HepG2 (cell line): ENCODE measurements at regions not wholly inside any gene's neighbourhood (a gene's known extent, or its start where the extent isn't known, plus 50 kb on each side); places are given as distances from the start of the nearest gene placed in this dataset.

Experiments used
- ATAC-seq: fragments of 200-7000 bp; cut with Tn5 transposase; 3 replicates; pipeline ENCODE4 v1.9.1; 2020; ENCODE audit warnings: mild to moderate bottlenecking, moderate library complexity
- BruUV-seq: library from RNA; stranded (reverse); fragments of 400-500 nt; replicated peaks from 2 replicates; lab custom pipeline; 2021; lab: Mats Ljungman, UMichigan
- CTCF ChIA-PET: fragments of 300-600 bp; formaldehyde crosslinking; extraction: SDS; loops from one replicate; lab custom pipeline; 2021; ENCODE audit warnings: low total read pairs, inconsistent platforms, low intra/inter-chr PET ratio; lab: Yijun Ruan, JAX
- POLR2A ChIA-PET: fragments of 350-600 bp; sonication (Branson Sonifier 250); formaldehyde crosslinking; loops from one replicate; lab custom pipeline; 2020; ENCODE audit warnings: antibody characterized with exemption, inconsistent platforms; lab: Yijun Ruan, JAX
- DNase-seq: peaks from one replicate; pipeline ENCODE4 v3.0.0-alpha.2; 2015; ENCODE audit warnings: low spot score
- FAIRE-seq: peaks from 3 replicates; lab custom pipeline; 2011; peaks lifted over from hg19 to GRCh38; lab: Jason Lieb, UNC
- H2AFZ ChIP-seq: one replicate; pipeline ENCODE4 v1.6.1; 2011; ENCODE audit warnings: low read length, inconsistent platforms
- H3K27ac ChIP-seq: fragments of 300-600 bp; 3 replicates; pipeline ENCODE4 v1.8.0; 2011; ENCODE audit warnings: mixed run types, mild to moderate bottlenecking, mixed read lengths, low read length, inconsistent platforms; ENCODE audit not compliant: insufficient read depth; ENCODE audit errors: extremely low read length
- H3K27me3 ChIP-seq, 2 experiments: fragments of 200-600 bp in 1 of 2; 2 replicates in 1 of 2; 3 replicates in 1 of 2; pipeline versions ENCODE4 v1.6.0 to v1.8.0; 2011; ENCODE audit warnings: low read length in 2 of 2, mild to moderate bottlenecking in 2 of 2, moderate library complexity in 2 of 2, inconsistent platforms in 1 of 2; ENCODE audit not compliant: insufficient read depth in 2 of 2, control insufficient read depth in 1 of 2
- H3K36me3 ChIP-seq, 2 experiments: fragments of 200-600 bp in 1 of 2; replicated peaks in 1 of 2; 2 replicates in 1 of 2; 3 replicates in 1 of 2; pipeline versions ENCODE4 v1.5.1 to v1.8.0; 2011; ENCODE audit warnings: low read length in 2 of 2, inconsistent platforms in 1 of 2; ENCODE audit not compliant: insufficient read depth in 2 of 2, control insufficient read depth in 1 of 2
- H3K4me1 ChIP-seq: 2 replicates; pipeline ENCODE4 v1.5.1; 2012; ENCODE audit warnings: low read length, inconsistent platforms; ENCODE audit not compliant: insufficient read depth
- H3K4me2 ChIP-seq: 2 replicates; pipeline ENCODE4 v1.6.0; 2011; ENCODE audit warnings: low read depth, low read length, inconsistent platforms
- H3K4me3 ChIP-seq, 3 experiments: fragments of 200-600 bp in 1 of 3; sonication (generic), shearing (Covaris generic) in 1 of 3; replicated peaks in 1 of 3; 2 replicates each; pipeline ENCODE4 v1.5.1; 2011 to 2016; ENCODE audit warnings: low read length in 3 of 3, inconsistent platforms in 2 of 3, low read depth in 2 of 3, mild to moderate bottlenecking in 2 of 3, control low read depth in 1 of 3, mixed read lengths in 1 of 3; ENCODE audit not compliant: insufficient read depth in 1 of 3
- H3K79me2 ChIP-seq: one replicate; pipeline ENCODE4 v1.6.1; 2011; ENCODE audit warnings: low read length, inconsistent platforms; ENCODE audit not compliant: insufficient read depth
- H3K9ac ChIP-seq: 2 replicates; pipeline ENCODE4 v1.6.0; 2011; ENCODE audit warnings: mild to moderate bottlenecking, low read depth, low read length, inconsistent platforms; ENCODE audit not compliant: insufficient read depth
- H3K9me3 ChIP-seq: 2 replicates; pipeline ENCODE4 v1.5.1; 2012; ENCODE audit warnings: mild to moderate bottlenecking, low read length
- H4K20me1 ChIP-seq: 2 replicates; pipeline ENCODE4 v1.6.0; 2011; ENCODE audit warnings: inconsistent platforms, mild to moderate bottlenecking, low read length, moderate library complexity; ENCODE audit not compliant: insufficient read depth
- ARHGAP35 ChIP-seq: sonication (generic); formaldehyde crosslinking; IDR thresholded peaks from 2 replicates; pipeline ENCODE4 v1.9.0; 2022; ENCODE audit warnings: mild to moderate bottlenecking, inconsistent platforms, moderate library complexity, missing genetic modification reagents, borderline replicate concordance
- ATF7-NPFF ChIP-seq: sonication (generic); formaldehyde crosslinking; IDR thresholded peaks from 2 replicates; pipeline ENCODE4 v1.8.1; 2023; ENCODE audit warnings: mild to moderate bottlenecking, low read depth, missing genetic modification reagents, moderate library complexity
- CEBPB ChIP-seq: IDR thresholded peaks from 2 replicates; pipeline ENCODE4 v1.6.1; 2011; ENCODE audit warnings: low read depth, low read length, improper control_type of control experiment, borderline replicate concordance
- GTF2F1 ChIP-seq: fragments of 150-350 bp; IDR thresholded peaks from 2 replicates; pipeline ENCODE4 v1.6.1; 2014; ENCODE audit warnings: low read length
- HDAC2 ChIP-seq: sonication (generic); formaldehyde crosslinking; IDR thresholded peaks from 2 replicates; pipeline ENCODE4 v1.4.0; 2020; ENCODE audit warnings: missing genetic modification reagents
- HNRNPH1 ChIP-seq: fragments of 200-400 bp; formaldehyde crosslinking; optimal IDR thresholded peaks from 2 replicates; pipeline ENCODE3; 2017; ENCODE audit warnings: mild to moderate bottlenecking, low read depth, low read length
- KLF16 ChIP-seq, 2 experiments: sonication (generic) in 1 of 2; formaldehyde crosslinking in 1 of 2; IDR thresholded peaks; 2 replicates each; pipeline versions ENCODE4 v1.6.1 to v1.8.0; 2016 to 2023; ENCODE audit warnings: missing genetic modification reagents in 2 of 2, missing compliant biosample characterization in 1 of 2
- NFIB ChIP-seq: sonication (generic); formaldehyde crosslinking; IDR thresholded peaks from 2 replicates; pipeline ENCODE4 v1.9.0; 2021; ENCODE audit warnings: missing genetic modification reagents, mild to moderate bottlenecking, borderline replicate concordance
- NFKB2 ChIP-seq: sonication (generic); formaldehyde crosslinking; IDR thresholded peaks from 2 replicates; pipeline ENCODE4 v1.4.0; 2020; ENCODE audit warnings: missing genetic modification reagents, borderline replicate concordance
- PLRG1 ChIP-seq: fragments of 450-650 bp; conservative IDR thresholded peaks from 2 replicates; pipeline ENCODE4 v1.6.1; 2016
- SP4 ChIP-seq: sonication (generic); formaldehyde crosslinking; IDR thresholded peaks from 2 replicates; pipeline ENCODE4 v1.8.1; 2023; ENCODE audit warnings: mild to moderate bottlenecking, missing genetic modification reagents
- SP5 ChIP-seq: IDR thresholded peaks from 2 replicates; pipeline ENCODE4 v1.6.1; 2016; ENCODE audit warnings: low read depth, borderline replicate concordance
- ZBTB7A ChIP-seq: sonication (generic); formaldehyde crosslinking; IDR thresholded peaks from 2 replicates; pipeline ENCODE4 v1.8.0; 2022; ENCODE audit warnings: mild to moderate bottlenecking, missing genetic modification reagents
- ZNF468 ChIP-seq: sonication (generic); formaldehyde crosslinking; IDR thresholded peaks from 2 replicates; pipeline ENCODE4 v1.8.0; 2022; ENCODE audit warnings: mild to moderate bottlenecking, moderate library complexity, missing genetic modification reagents
- ZSCAN9 ChIP-seq: IDR thresholded peaks from 2 replicates; pipeline ENCODE4 v1.6.1; 2016; ENCODE audit warnings: borderline replicate concordance
- WGBS: methylation state at CpG from one replicate; pipeline ENCODE4 v1.1.6; 2017; ENCODE audit warnings: low lambda C conversion rate; 5-methylcytosine and 5-hydroxymethylcytosine counted together
- in situ Hi-C: cut with HindIII; loops from 2 replicates; pipeline ENCODE4 v1.10.0; 2017; ENCODE audit warnings: low pct_unique_long_range_greater_than_20kb; ENCODE audit not compliant: extremely low pct_ligation_motif_present
- intact Hi-C: fragments of 100-400 bp; cut with micrococcal nuclease; formaldehyde crosslinking; loops from one replicate; pipeline ENCODE4 v1.10.0; 2022; ENCODE audit not compliant: unreplicated experiment
- TF ChIP-seq, protein P1 (sequence below): sonication (generic); formaldehyde crosslinking; IDR thresholded peaks from 2 replicates; pipeline ENCODE4 v1.4.0; 2020; ENCODE audit warnings: low read depth, mild to moderate bottlenecking, missing genetic modification reagents
- TF ChIP-seq, protein P2 (sequence below): sonication (generic); formaldehyde crosslinking; IDR thresholded peaks from 2 replicates; pipeline ENCODE4 v1.5.0; 2020; ENCODE audit warnings: missing genetic modification reagents, mild to moderate bottlenecking, borderline replicate concordance
- TF ChIP-seq, protein P3 (sequence below): IDR thresholded peaks from 2 replicates; pipeline ENCODE4 v1.6.1; 2016; ENCODE audit warnings: low read depth

DNA sequence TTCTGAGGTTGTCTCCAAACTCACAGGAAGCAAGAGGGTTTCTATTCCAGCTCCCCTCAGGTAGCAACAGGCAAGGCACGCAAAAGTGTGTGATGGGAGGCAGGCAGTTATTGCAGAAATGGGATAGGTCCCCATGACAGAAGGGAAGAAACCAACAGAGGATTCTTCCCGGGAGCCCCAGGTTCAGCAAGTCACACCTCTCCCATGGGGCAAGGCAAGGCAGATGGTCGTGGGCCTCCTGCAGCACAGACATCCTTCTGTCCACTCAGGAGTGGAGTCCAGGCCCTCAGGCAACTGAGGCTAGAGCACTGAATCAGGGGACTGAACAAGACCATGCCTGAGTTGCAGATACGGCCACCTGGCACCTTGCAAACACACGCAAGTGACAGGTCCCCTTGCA lies 424.9 kb upstream of the IRX4 start (continued):
- TF ChIP-seq KLF16 (CRISPR knock-in tag; IDR thresholded peaks at IDR 0.05): no peak
- no peak for TF ChIP-seq ARHGAP35 (CRISPR knock-in tag)
- TF ChIP-seq NFIB (CRISPR knock-in tag): no peak
- no peak for TF ChIP-seq SP5 (CRISPR knock-in tag)
- TF ChIP-seq ZSCAN9 (CRISPR knock-in tag): no peak
- TF ChIP-seq PLRG1: no peak
- no peak for TF ChIP-seq SP4 (CRISPR knock-in tag)

DNA sequence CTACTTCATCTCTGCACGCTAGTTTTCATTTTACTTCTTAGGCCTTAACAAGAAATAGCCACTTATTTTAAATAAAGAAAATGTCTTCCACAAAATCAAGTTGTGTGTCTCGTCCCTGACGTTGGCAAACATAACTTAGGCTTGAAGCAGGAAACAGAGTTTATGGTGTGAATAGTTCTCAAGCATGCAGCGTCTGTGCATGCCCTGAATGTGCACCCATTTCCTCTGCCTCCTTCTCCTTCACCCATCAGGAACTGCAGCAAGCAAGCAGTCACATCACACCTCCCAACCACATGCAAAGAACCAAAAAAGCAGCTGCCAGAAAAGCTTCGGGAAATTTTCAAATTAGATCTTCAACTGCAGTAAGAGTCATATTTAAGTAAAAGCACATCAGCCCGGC lies 424.0 kb upstream of the IRX4 start:
- intact Hi-C loops: no loop called here
- no peaks in the 10 kb centered on the region for H3K36me3 ChIP-seq
- H3K9me3 ChIP-seq: no peaks in the 10 kb centered on the region
- no peak overlapping the region for H2AFZ ChIP-seq
- no peak overlapping the region for H3K9ac ChIP-seq
- H3K4me3 ChIP-seq: no peak overlapping the region
- no peaks in the 10 kb centered on the region for H3K79me2 ChIP-seq
- WGBS: 6% methylated on average over 6 of the region's 6 CpGs
- BruUV-seq: no TSS peak
- no peak overlapping the region for H3K4me2 ChIP-seq
- no peak overlapping the region for H3K27ac ChIP-seq
- in situ Hi-C loops: no loop called here
- H4K20me1 ChIP-seq: no peaks in the 10 kb centered on the region
- no peak for DNase-seq
- TF ChIP-seq HDAC2 (CRISPR knock-in tag) (no peak), ATF7-NPFF (no peak), ZNF468 (CRISPR knock-in tag) (no peak), GTF2F1 (no peak), NFKB2 (CRISPR knock-in tag) (no peak), ZBTB7A (CRISPR knock-in tag) (no peak), HNRNPH1 (no peak), CEBPB (no peak)
- TF ChIP-seq, protein P1, sequence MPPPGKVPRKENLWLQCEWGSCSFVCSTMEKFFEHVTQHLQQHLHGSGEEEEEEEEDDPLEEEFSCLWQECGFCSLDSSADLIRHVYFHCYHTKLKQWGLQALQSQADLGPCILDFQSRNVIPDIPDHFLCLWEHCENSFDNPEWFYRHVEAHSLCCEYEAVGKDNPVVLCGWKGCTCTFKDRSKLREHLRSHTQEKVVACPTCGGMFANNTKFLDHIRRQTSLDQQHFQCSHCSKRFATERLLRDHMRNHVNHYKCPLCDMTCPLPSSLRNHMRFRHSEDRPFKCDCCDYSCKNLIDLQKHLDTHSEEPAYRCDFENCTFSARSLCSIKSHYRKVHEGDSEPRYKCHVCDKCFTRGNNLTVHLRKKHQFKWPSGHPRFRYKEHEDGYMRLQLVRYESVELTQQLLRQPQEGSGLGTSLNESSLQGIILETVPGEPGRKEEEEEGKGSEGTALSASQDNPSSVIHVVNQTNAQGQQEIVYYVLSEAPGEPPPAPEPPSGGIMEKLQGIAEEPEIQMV: no peak
- TF ChIP-seq, protein P2, sequence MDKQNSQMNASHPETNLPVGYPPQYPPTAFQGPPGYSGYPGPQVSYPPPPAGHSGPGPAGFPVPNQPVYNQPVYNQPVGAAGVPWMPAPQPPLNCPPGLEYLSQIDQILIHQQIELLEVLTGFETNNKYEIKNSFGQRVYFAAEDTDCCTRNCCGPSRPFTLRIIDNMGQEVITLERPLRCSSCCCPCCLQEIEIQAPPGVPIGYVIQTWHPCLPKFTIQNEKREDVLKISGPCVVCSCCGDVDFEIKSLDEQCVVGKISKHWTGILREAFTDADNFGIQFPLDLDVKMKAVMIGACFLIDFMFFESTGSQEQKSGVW (CRISPR knock-in tag): no peak
- TF ChIP-seq, protein P3, sequence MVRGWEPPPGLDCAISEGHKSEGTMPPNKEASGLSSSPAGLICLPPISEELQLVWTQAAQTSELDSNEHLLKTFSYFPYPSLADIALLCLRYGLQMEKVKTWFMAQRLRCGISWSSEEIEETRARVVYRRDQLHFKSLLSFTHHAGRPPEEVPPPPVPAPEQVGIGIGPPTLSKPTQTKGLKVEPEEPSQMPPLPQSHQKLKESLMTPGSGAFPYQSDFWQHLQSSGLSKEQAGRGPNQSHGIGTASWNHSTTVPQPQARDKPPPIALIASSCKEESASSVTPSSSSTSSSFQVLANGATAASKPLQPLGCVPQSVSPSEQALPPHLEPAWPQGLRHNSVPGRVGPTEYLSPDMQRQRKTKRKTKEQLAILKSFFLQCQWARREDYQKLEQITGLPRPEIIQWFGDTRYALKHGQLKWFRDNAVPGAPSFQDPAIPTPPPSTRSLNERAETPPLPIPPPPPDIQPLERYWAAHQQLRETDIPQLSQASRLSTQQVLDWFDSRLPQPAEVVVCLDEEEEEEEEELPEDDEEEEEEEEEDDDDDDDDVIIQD (CRISPR knock-in tag): no peak
- POLR2A ChIA-PET: no interaction called here
- no peaks in the 10 kb centered on the region for H3K4me1 ChIP-seq
- FAIRE-seq: no peak
- H3K27me3 ChIP-seq: peaks cover 3 to 26% of the 10 kb centered on the region in 2 experiments; a peak in 3 of 5 replicates
- CTCF ChIA-PET: no interaction called here
- ATAC-seq: no peak
